Amniotic epithelial cell (primary cell): ENCODE measurements at regions not wholly inside any gene's neighbourhood (a gene's known extent, or its start where the extent isn't known, plus 50 kb on each side); places are given as distances from the start of the nearest gene placed in this dataset.
"Not testable (repeated sequence)": the region's sequence is repeated elsewhere in the genome, so short reads cannot be mapped to it uniquely, and the experiment has no call there.

ENCODE experiments used
- DNase-seq: peaks from one replicate; pipeline ENCODE4 v3.0.0-alpha.2; 2010; ENCODE audit warnings: low read depth

DNA sequence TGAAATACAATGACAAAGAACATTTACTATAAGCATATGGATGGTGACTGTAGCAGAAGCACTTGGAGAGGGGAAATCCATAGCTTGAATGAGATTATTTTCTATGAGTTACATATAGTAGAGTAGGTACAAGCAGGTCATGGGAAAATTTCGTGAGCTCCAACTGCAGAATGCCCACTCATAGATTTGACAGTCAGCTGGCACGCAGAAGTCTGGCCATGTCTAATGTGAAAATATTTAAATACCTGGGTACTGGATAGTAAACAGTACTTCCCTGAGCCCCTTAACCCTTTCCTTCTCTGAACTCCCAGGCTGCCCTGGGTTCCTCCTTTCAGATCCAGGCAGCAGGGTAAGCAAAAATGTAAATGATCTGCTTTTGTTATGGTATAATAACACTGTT is 209.7 kb downstream of the OTUD1 start:
- no peak for DNase-seq

DNA sequence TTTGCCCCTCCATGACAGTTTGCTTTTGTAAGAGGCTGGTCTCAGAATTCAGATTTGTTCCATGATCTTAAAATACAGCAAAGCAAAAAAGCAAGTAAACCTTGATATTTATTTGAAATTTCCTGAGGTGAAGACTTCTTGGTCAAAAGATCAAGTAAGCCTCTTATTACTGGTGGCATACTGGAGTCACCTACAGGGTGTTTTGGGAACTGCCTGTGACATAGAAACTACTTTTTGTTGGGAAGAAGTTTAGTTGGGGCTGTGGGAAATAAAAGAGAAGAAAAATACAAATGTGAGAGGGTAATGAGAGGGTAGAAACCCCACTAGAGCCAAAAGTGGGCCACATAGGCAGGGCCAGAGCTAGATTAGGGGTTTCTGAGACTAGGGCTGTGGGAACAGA is 217.9 kb downstream of the OTUD1 start:
- no peak for DNase-seq

GRCh38 chr10:23657677-23658076 is 218.8 kb downstream of the OTUD1 start:
- no peak for DNase-seq

- not testable (repeated sequence) for DNase-seq
These were observed 233.0 kb downstream of the OTUD1 start for GRCh38 chr10:23671866-23672265.

DNA sequence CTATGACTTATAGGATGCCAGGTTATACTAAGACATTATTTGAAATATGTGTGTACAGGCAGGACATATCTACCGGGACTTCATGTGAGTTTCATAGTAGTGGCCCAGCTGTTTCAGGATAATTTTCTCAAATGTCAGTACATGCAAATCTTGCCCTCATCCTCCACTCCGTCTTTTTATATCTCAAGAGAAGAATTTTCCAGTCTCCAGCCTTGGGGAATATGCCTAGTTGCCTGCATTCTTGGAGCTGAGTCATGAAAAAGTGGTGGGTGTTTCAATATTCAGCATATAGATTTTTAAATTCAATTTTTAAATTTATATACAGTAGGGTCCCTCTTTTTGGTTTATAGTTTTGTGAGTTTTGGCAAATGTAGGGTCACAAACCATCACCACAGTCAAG is 236.7 kb downstream of the OTUD1 start:
- no peak for DNase-seq

GRCh38 chr10:23676296-23676695 is 237.4 kb downstream of the OTUD1 start:
- no peak for DNase-seq

DNA sequence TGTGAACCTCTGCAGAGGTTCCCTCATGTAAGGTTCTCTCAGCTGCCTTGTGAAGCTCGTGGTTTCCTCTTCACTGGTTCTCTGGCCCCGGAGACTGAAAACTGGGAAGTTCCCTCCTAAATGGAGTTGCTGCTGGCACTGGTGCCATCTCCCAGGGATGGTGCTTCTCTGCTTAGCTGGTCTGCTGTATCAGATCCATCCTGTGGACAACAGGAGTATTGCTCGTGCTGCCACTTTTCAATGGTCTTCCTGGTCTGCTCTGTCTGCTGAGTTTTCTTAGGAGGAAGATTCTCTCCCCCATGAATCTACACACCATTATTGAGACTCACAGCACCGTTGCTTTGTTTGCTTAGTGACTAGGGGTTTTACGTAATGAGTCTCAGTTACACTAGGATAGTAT is 247.8 kb downstream of the OTUD1 start:
- DNase-seq: no peak

DNA sequence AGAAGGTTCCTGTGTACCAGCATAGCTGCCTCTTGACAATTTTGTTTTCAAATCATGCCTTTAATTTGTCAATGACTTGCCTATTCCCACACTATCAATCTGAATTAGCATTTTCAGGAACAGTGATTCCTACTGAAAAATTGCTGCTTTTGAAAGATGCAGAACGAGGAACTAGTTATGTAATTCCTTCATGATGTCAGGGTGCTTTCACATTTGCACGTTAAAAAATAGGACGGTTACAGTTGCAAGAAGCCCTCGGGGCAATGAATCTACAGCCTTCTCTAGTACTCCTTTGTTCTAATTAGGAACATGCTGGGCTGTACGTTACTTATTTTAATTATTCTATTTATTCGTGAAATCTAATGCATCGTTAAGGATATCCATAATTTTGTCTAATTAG is 253.9 kb downstream of the OTUD1 start:
- no peak for DNase-seq

GRCh38 chr10:23693501-23693901 is 254.6 kb downstream of the OTUD1 start:
- DNase-seq: no peak

DNA sequence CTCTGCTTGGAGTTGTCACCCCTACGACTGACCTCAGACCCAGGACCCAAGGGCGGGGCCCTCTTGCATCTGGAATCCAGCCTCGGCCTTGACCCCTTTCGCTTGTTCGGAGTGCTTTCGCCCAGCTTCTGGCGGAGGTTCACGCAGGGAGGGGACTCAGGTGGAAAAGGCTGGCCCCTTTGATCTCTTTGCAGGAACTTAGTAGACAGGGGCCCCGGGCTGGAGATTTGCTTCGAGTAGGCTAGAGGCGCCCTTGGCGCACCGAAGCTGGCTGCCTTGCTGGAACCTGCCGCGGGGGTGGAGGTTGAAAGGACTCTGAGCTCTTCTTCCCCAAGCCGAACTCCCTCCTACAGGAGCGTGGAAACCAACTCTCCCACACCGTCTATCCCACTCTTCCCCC is 255.1 kb downstream of the OTUD1 start:
- no peak for DNase-seq

DNA sequence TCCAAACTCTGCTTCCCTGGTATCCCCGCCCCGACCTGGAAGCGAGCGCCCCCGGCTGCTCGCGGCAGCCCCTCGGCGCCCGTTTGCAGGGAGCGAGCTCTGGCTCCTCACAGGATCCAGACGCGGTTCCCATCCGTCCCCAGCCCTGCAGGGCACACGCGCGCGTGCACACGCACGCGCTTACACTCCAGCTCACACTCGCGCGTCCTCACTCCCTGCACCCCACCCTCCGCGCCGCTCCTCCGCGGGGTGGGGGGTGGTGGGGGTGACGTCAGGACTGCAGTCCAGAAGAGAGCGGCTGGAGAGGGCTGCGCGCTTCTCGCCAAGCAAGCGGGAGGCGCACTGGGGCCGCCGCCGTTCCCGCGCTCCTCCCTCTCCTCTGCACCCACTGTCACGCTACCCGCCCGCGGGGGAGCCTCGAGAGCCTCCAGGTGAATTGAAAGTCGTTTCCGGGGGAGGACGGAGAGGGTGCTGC is 255.6 kb downstream of the OTUD1 start:
- DNase-seq: no peak

DNA sequence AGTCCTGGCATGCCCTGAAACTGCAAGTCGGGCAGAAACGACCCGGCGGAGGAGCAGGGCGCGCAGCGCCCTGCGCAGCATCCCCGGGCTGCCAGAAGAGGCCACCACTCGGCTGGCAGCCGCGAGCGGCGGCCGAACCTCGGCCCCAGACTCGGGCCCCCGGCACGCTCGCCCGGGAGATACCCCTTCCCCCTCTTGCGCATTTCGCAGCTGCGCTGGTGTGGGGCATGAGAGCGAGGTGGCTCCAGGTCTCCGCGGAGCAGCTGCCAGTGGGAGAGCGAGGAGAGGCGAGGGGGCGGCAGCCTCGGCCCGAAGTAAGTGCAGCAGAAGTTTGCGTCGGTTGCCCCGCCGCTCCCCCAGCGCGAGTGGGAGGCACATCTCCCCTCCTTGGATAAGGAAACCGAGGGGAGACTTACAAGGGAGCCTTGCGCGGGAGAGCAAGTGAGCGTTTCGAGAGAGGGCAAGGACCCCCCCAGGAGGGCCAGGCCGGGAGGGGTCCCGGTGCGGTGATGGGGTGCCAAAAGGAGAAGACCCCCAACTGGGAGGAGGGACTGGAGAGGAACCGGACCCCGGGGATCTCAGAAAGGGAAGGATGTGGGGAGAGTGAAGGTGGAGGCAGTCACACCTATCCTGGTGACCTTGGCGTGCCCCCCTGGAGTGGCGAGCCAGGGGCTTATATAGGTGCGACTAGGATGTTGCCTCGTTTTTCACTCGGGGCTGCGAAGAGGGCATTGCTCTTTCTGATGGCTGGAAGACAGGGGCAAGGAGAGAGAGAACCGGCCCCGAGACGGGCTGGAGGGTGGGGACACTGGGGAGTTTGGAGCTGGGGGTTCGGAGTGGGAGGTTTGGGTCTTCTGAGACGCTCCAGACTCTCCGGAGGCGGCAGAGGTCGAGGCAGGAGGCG is 256.3 kb downstream of the OTUD1 start:
- DNase-seq: no peak

GRCh38 chr10:23695825-23696420 is 257.0 kb downstream of the OTUD1 start:
- no peak for DNase-seq

- no peak for DNase-seq
These were observed 257.6 kb downstream of the OTUD1 start for GRCh38 chr10:23696476-23696875.

GRCh38 chr10:23702977-23703414 is 264.1 kb downstream of the OTUD1 start:
- peak; percentile 48 for DNase-seq

- DNase-seq: no peak
These were observed 276.5 kb downstream of the OTUD1 start for GRCh38 chr10:23715363-23715762.

GRCh38 chr10:23717913-23718312 is 279.0 kb downstream of the OTUD1 start:
- no peak for DNase-seq

GRCh38 chr10:23718946-23719345 is 280.1 kb downstream of the OTUD1 start:
- DNase-seq: no peak

DNA sequence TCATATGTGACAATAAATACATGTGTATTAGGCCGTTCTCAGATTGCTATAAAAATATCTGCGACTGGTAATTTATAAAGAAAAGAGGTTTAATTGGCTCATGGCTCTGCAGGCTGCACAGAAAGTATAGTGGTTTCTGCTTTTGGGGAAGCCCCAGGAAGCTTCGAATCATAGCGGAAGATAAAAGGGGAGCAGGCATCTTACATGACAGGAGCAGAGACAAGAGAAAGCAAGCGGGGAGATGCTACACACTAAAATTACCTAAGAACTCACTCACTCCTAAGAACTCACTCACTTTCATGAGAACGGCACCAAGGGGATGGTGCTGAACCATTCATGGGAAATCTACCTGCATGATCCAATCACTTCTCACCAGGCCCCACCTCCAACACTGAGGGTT is 284.9 kb downstream of the OTUD1 start:
- no peak for DNase-seq

DNA sequence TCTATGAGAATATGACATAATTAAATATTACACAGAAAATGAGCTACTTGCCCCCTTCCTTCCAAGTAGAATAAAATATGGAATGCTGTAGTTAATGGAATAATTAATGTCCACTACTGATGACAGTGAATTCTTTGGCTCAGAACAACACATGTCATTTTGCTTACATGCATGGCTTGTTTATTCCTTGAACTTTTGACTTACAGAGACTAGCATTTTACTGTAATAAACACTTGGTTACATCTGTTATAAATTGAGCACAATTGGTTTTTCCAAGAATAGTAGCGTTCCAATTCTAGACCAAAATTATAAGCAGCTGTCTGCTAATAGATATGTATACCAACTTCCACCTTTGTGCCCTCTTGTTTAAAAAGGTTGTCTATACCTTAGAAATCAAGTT is 286.7 kb downstream of the OTUD1 start:
- DNase-seq: no peak

DNA sequence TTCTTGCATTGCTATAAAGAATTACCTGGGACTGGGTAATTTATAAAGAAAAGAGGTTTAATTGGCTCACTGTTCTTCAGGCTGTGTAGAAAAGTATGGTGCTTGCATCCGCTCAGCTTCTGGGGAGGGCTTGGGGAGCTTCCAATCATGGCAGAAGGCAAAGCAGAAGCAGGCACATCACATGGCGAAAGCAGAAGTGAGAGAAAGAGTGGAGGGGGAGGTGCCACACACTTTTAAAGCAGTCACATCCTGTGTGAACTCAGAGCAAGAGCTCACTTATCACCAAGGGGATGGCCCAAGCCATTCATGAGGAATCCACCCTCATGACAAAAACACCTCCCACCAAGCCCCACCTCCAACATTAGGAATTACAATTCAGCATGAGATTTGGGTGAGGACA is 303.5 kb downstream of the OTUD1 start:
- no peak for DNase-seq

DNA sequence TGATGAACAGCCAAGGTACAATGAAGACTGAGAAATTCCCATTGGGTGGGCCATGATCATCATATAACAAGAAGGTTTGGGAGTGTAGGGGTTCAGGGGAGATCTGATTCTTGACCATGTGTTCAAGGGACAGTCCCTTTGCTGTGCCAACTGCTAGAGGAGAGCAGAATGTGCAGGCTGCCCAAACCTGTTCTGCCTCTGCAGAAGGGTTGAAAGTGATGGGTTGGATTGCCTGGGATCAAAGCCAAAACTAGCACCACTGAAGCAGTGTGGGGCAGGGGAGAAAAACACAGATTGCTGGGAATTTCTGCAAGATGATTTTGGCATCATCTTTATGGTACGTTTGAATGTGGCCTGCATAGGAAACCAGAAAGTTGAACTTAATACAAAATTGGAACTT is 303.9 kb downstream of the OTUD1 start:
- no peak for DNase-seq

- DNase-seq: no peak
These were observed 315.3 kb downstream of the OTUD1 start for GRCh38 chr10:23754179-23754578.

DNA sequence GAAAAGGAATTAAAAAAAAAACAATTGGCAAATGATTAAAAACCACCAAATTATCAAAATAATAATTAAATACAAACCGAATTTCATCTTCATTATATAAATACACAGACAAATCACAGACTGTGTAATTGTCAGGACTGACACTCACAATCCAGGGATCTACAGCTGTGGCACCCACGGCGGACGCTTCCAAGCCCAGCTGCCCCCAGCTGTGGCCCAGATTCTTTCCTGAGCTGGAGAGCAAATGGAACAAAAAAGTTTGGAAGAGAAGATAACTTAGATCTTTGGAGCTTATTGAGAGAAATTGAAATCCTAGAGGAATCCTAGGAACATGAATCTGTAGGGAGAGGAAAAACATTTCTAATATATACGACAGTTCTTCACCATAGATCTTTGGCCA is 316.1 kb downstream of the OTUD1 start:
- no peak for DNase-seq
